GM12878 (cell line): ENCODE measurements at regions not wholly inside any gene's neighbourhood (a gene's known extent, or its start where the extent isn't known, plus 50 kb on each side); places are given as distances from the start of the nearest gene placed in this dataset.

Experiments
- ATAC-seq: fragments of 200-7000 bp; cut with Tn5 transposase; 3 replicates; pipeline ENCODE4 v1.9.1; 2020; ENCODE audit warnings: mild to moderate bottlenecking, moderate library complexity
- BruUV-seq: library from RNA; stranded (reverse); fragments of 400-500 nt; replicated peaks from 2 replicates; lab custom pipeline; 2021; lab: Mats Ljungman, UMichigan
- CTCF ChIA-PET: fragments of 300-600 bp; sonication (Branson Sonifier 250); formaldehyde crosslinking; extraction: SDS; loops from one replicate; lab custom pipeline; 2021; ENCODE audit warnings: inconsistent platforms; lab: Yijun Ruan, JAX
- POLR2A ChIA-PET: fragments of 350-600 bp; formaldehyde crosslinking; extraction: SDS; loops from one replicate; lab custom pipeline; 2021; ENCODE audit warnings: inconsistent platforms; lab: Charles Lee
- RAD21 ChIA-PET: fragments of 300-600 bp; sonication (Branson Sonifier 250); formaldehyde crosslinking; loops from one replicate; lab custom pipeline; 2023; ENCODE audit warnings: antibody characterized with exemption; ENCODE audit not compliant: unreplicated experiment; lab: Charles Lee
- SMC1A ChIA-PET: fragments of 300-600 bp; sonication (Branson Sonifier 250); formaldehyde crosslinking; loops from one replicate; lab custom pipeline; 2023; ENCODE audit not compliant: unreplicated experiment, uncharacterized antibody; lab: Charles Lee
- DNase-seq: peaks from one replicate; pipeline ENCODE4 v3.0.0-alpha.2; 2011; ENCODE audit warnings: low read depth, low spot score
- FAIRE-seq: peaks from 3 replicates; lab custom pipeline; 2011; peaks lifted over from hg19 to GRCh38; lab: Jason Lieb, UNC
- H2AFZ ChIP-seq: 2 replicates; pipeline ENCODE4 v1.6.0; 2011; ENCODE audit warnings: low read depth, low read length, control low read depth; ENCODE audit not compliant: control insufficient read depth
- H3K27ac ChIP-seq: 2 replicates; pipeline ENCODE4 v1.5.1; 2011; ENCODE audit warnings: control low read depth; ENCODE audit not compliant: control insufficient read depth, insufficient read depth
- H3K27me3 ChIP-seq, 2 experiments: replicated peaks in 1 of 2; 2 replicates each; pipeline versions ENCODE4 v1.6.0 to v1.6.1; 2011; ENCODE audit warnings: low read length in 1 of 2; ENCODE audit not compliant: control insufficient read depth in 2 of 2, insufficient read depth in 2 of 2
- H3K36me3 ChIP-seq, 2 experiments: 2 replicates each; pipeline ENCODE4 v1.5.1; 2011; ENCODE audit warnings: low read length in 1 of 2; ENCODE audit not compliant: control insufficient read depth in 2 of 2, insufficient read depth in 2 of 2
- H3K4me1 ChIP-seq: 2 replicates; pipeline ENCODE4 v1.6.1; 2011; ENCODE audit warnings: mild to moderate bottlenecking, low read length, moderate library complexity, mixed read lengths; ENCODE audit not compliant: control insufficient read depth, insufficient read depth
- H3K4me2 ChIP-seq: 2 replicates; pipeline ENCODE4 v1.6.0; 2011; ENCODE audit warnings: control low read depth; ENCODE audit not compliant: control insufficient read depth, insufficient read depth
- H3K4me3 ChIP-seq: fragments of 200-600 bp; sonication (generic); 2 replicates; pipeline ENCODE4 v1.5.1; 2016
- H3K79me2 ChIP-seq: 2 replicates; pipeline ENCODE4 v1.6.0; 2011; ENCODE audit warnings: low read length; ENCODE audit not compliant: control insufficient read depth, insufficient read depth
- H3K9ac ChIP-seq: 2 replicates; pipeline ENCODE4 v1.8.0; 2011; ENCODE audit warnings: low read length, control low read depth, mixed read lengths; ENCODE audit not compliant: control insufficient read depth, insufficient read depth
- H3K9me3 ChIP-seq: replicated peaks from 3 replicates; pipeline ENCODE4 v1.5.1; 2011; ENCODE audit warnings: mild to moderate bottlenecking, low read length; ENCODE audit not compliant: control insufficient read depth, insufficient read depth
- H4K20me1 ChIP-seq: 2 replicates; pipeline ENCODE4 v1.6.0; 2011; ENCODE audit not compliant: control insufficient read depth, insufficient read depth
- FOS ChIP-seq: IDR thresholded peaks from 3 replicates; pipeline ENCODE4 v1.6.1; 2011; ENCODE audit warnings: borderline replicate concordance; ENCODE audit not compliant: insufficient read length; ENCODE audit errors: extremely low read depth
- GATAD2B ChIP-seq: fragments of 450-650 bp; conservative IDR thresholded peaks from 2 replicates; pipeline ENCODE4 v1.6.1; 2017; ENCODE audit warnings: low read depth, mild to moderate bottlenecking, moderate library complexity
- IKZF1 ChIP-seq: fragments of 450-650 bp; conservative IDR thresholded peaks from 2 replicates; pipeline ENCODE4 v1.6.1; 2017; ENCODE audit warnings: antibody characterized with exemption, mild to moderate bottlenecking
- JUNB ChIP-seq: IDR thresholded peaks from 2 replicates; pipeline ENCODE4 v1.6.1; 2016; ENCODE audit warnings: antibody characterized with exemption, mild to moderate bottlenecking
- KLF5 ChIP-seq: fragments of 450-650 bp; IDR thresholded peaks from 2 replicates; pipeline ENCODE4 v1.6.1; 2014; ENCODE audit warnings: mild to moderate bottlenecking; ENCODE audit not compliant: partially characterized antibody
- MYC ChIP-seq: IDR thresholded peaks from 2 replicates; pipeline ENCODE4 v1.6.1; 2011; ENCODE audit warnings: mild to moderate bottlenecking, low read length, moderate library complexity, inconsistent platforms; ENCODE audit not compliant: insufficient read depth, insufficient replicate concordance, insufficient read length, severe bottlenecking
- NRF1 ChIP-seq: conservative IDR thresholded peaks from 2 replicates; pipeline ENCODE4 v1.6.1; 2011; ENCODE audit warnings: mild to moderate bottlenecking, low read depth, low read length, improper control_type of control experiment
- RAD21 ChIP-seq: IDR thresholded peaks from 2 replicates; pipeline ENCODE4 v1.6.1; 2011; ENCODE audit warnings: mild to moderate bottlenecking, low read depth, low read length, moderate library complexity; ENCODE audit not compliant: insufficient read depth
- RB1 ChIP-seq: fragments of 450-650 bp; formaldehyde crosslinking; IDR thresholded peaks from 2 replicates; pipeline ENCODE4 v1.6.1; 2017; ENCODE audit warnings: mild to moderate bottlenecking, borderline replicate concordance
- SIN3A ChIP-seq: IDR thresholded peaks from 2 replicates; pipeline ENCODE4 v1.6.1; 2012; ENCODE audit warnings: low read depth, low read length, improper control_type of control experiment
- WRNIP1 ChIP-seq: IDR thresholded peaks from 2 replicates; pipeline ENCODE4 v1.6.1; 2011; ENCODE audit warnings: low read depth, low read length, improper control_type of control experiment, borderline replicate concordance
- ZNF24 ChIP-seq: fragments of 450-650 bp; IDR thresholded peaks from 2 replicates; pipeline ENCODE4 v1.6.1; 2017; ENCODE audit warnings: antibody characterized with exemption, mild to moderate bottlenecking
- ZNF274 ChIP-seq: IDR thresholded peaks from one replicate; pipeline ENCODE4 v1.8.0; 2011; ENCODE audit not compliant: insufficient read length, insufficient read depth
- WGBS: methylation state at CpG from one replicate; pipeline ENCODE4 v1.1.6; 2016; ENCODE audit warnings: low lambda C conversion rate; ENCODE audit not compliant: insufficient replicate concordance, insufficient coverage; ENCODE audit errors: missing lambda C conversion rate; 5-methylcytosine and 5-hydroxymethylcytosine counted together
- in situ Hi-C: fragments of 300-500 bp; cut with MboI; formaldehyde crosslinking; loops from 9 replicates; pipeline ENCODE4 v1.14.3; 2018; ENCODE audit warnings: mixed read lengths
- intact Hi-C: fragments of 100-400 bp; cut with micrococcal nuclease; formaldehyde crosslinking; loops from one replicate; pipeline ENCODE4 v1.14.2; 2022; ENCODE audit not compliant: unreplicated experiment
- TF ChIP-seq, protein P1 (sequence below): fragments of 450-650 bp; IDR thresholded peaks from 2 replicates; pipeline ENCODE4 v1.6.1; 2017; ENCODE audit warnings: borderline replicate concordance
- TF ChIP-seq, protein P2 (sequence below), 3 experiments: IDR thresholded peaks in 2 of 3; conservative IDR thresholded peaks in 1 of 3; 2 replicates each; pipeline ENCODE4 v1.5.1; 2011; ENCODE audit warnings: low read depth in 3 of 3, low read length in 3 of 3, mild to moderate bottlenecking in 3 of 3, control low read depth in 2 of 3, moderate library complexity in 2 of 3, inconsistent platforms in 1 of 3, mixed read lengths in 1 of 3; ENCODE audit not compliant: control insufficient read depth in 2 of 3, insufficient read depth in 1 of 3; ENCODE audit errors: extremely low read depth in 1 of 3

DNA sequence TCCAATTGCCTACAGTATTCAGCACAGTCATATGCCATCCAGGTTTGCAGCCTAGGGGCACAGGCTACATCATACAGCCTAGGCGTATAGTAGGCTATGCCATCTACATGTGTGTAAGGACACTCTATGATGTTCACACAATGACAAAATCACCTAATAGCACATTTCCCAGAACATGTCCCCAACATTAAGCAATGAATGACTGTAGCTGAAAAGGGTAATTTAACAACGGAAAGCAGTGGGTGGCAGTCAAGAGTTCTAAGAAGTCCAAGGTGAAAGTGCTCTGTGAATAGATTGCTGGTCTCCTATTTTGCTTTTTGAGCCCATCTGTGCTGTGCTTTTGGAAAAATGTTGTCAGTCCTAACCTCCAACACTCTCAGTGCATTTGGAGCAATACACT is 162.6 kb downstream of the KLF6 start:
- RAD21 ChIA-PET = interaction anchor here (1.6 to 3.4 kb wide), 2 partner anchors 160 to 246 kb away, joined by 3 to 13 read pairs; no protein-coding TSS in a partner anchor
- no peak for TF ChIP-seq FOS
- no peak for TF ChIP-seq RB1
- no peak for TF ChIP-seq NRF1
- TF ChIP-seq WRNIP1 = no peak
- no peak for TF ChIP-seq GATAD2B
- TF ChIP-seq ZNF274 = no peak
- TF ChIP-seq, protein P1, sequence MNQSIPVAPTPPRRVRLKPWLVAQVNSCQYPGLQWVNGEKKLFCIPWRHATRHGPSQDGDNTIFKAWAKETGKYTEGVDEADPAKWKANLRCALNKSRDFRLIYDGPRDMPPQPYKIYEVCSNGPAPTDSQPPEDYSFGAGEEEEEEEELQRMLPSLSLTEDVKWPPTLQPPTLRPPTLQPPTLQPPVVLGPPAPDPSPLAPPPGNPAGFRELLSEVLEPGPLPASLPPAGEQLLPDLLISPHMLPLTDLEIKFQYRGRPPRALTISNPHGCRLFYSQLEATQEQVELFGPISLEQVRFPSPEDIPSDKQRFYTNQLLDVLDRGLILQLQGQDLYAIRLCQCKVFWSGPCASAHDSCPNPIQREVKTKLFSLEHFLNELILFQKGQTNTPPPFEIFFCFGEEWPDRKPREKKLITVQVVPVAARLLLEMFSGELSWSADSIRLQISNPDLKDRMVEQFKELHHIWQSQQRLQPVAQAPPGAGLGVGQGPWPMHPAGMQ = no peak
- no peak for TF ChIP-seq MYC
- no peak for TF ChIP-seq SIN3A
- TF ChIP-seq, protein P2, sequence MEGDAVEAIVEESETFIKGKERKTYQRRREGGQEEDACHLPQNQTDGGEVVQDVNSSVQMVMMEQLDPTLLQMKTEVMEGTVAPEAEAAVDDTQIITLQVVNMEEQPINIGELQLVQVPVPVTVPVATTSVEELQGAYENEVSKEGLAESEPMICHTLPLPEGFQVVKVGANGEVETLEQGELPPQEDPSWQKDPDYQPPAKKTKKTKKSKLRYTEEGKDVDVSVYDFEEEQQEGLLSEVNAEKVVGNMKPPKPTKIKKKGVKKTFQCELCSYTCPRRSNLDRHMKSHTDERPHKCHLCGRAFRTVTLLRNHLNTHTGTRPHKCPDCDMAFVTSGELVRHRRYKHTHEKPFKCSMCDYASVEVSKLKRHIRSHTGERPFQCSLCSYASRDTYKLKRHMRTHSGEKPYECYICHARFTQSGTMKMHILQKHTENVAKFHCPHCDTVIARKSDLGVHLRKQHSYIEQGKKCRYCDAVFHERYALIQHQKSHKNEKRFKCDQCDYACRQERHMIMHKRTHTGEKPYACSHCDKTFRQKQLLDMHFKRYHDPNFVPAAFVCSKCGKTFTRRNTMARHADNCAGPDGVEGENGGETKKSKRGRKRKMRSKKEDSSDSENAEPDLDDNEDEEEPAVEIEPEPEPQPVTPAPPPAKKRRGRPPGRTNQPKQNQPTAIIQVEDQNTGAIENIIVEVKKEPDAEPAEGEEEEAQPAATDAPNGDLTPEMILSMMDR (IDR thresholded peaks at IDR 0.05 in 2 of 3, conservative IDR thresholded peaks at IDR 0.05 in 1 of 3; ENCODE audit: control insufficient read depth in 2 of 3, extremely low read depth in 1 of 3, insufficient read depth in 1 of 3, low read depth in 3 of 3, low read length in 3 of 3) = peak in 2 of 3 experiments; percentile 14 to 17; a peak in 1 of 6 replicates
- no peak for TF ChIP-seq JUNB
- no peak for TF ChIP-seq KLF5
- TF ChIP-seq RAD21 = peak; percentile 38; the same call in 1 of the 2 replicates
- TF ChIP-seq ZNF24 = no peak
- no peak for TF ChIP-seq IKZF1
- no peaks in the 10 kb centered on the region for H3K36me3 ChIP-seq
- H3K9me3 ChIP-seq = peaks cover 2% of the 10 kb centered on the region; the same call in 2 of the 3 replicates
- H3K4me3 ChIP-seq = no peak overlapping the region
- H3K27me3 ChIP-seq = no peaks in the 10 kb centered on the region
- CTCF ChIA-PET = interaction anchor here (0.7 kb wide), 1 partner anchor 63 kb away, joined by 3 read pairs; no protein-coding TSS in a partner anchor
- no peak overlapping the region for H3K4me2 ChIP-seq
- ATAC-seq (peak; percentile 33), DNase-seq (no peak), FAIRE-seq (no peak)
- H3K79me2 ChIP-seq = no peaks in the 10 kb centered on the region
- POLR2A ChIA-PET = no interaction called here
- BruUV-seq = no TSS peak
- H3K4me1 ChIP-seq = peaks cover 34% of the 10 kb centered on the region
- intact Hi-C loops (loop anchor here (5.0 kb wide), 1 partner anchor 160 kb away; no protein-coding TSS in a partner anchor), in situ Hi-C loops (no loop called here)
- H2AFZ ChIP-seq = no peak overlapping the region
- SMC1A ChIA-PET = interaction anchor here (1.2 kb wide), 1 partner anchor 156 kb away, joined by 3 read pairs; no protein-coding TSS in a partner anchor
- no peaks in the 10 kb centered on the region for H4K20me1 ChIP-seq
- 50% methylated on average over 2 of the region's 2 CpGs for WGBS
- H3K9ac ChIP-seq = no peak overlapping the region
- no peak overlapping the region for H3K27ac ChIP-seq
